ENCODE measurements at regions not wholly inside any gene's neighbourhood (a gene's known extent, or its start where the extent isn't known, plus 50 kb on each side); places are given as distances from the start of the nearest gene placed in this dataset.

GRCh38 chr1:235009561-235010306, 118.9 kb downstream of the TOMM20 start:
- DNase-seq = no peak

- DNase-seq = no peak
These were observed 119.6 kb downstream of the TOMM20 start for GRCh38 chr1:235009074-235009473.

- DNase-seq = no peak
These were observed 120.4 kb downstream of the TOMM20 start for GRCh38 chr1:235008239-235008638.

GRCh38 chr1:235006816-235007215, 121.8 kb downstream of the TOMM20 start:
- no peak for DNase-seq

- no peak for DNase-seq
These were observed 122.4 kb downstream of the TOMM20 start for GRCh38 chr1:235006132-235006721.

GRCh38 chr1:235004840-235005391, 123.7 kb downstream of the TOMM20 start:
- no peak for DNase-seq

GRCh38 chr1:235004276-235004675, 124.4 kb downstream of the TOMM20 start:
- DNase-seq = no peak

GRCh38 chr1:235002706-235003300, 125.8 kb downstream of the TOMM20 start:
- no peak for DNase-seq

GRCh38 chr1:234999513-234999940, 129.1 kb downstream of the TOMM20 start:
- no peak for DNase-seq

- no peak for DNase-seq
These were observed 130.5 kb downstream of the TOMM20 start for GRCh38 chr1:234997896-234998741.

- no peak for DNase-seq
These were observed 131.3 kb downstream of the TOMM20 start for GRCh38 chr1:234997201-234997895.

GRCh38 chr1:234996245-234996757, 132.3 kb downstream of the TOMM20 start:
- no peak for DNase-seq

GRCh38 chr1:234994436-234995295, 134.0 kb downstream of the TOMM20 start:
- DNase-seq = no peak

GRCh38 chr1:234992065-234992464, 136.6 kb downstream of the TOMM20 start:
- DNase-seq = no peak

- no peak for DNase-seq
These were observed 137.5 kb downstream of the TOMM20 start for GRCh38 chr1:234990874-234991801.

- no peak for DNase-seq
These were observed 138.3 kb downstream of the TOMM20 start for GRCh38 chr1:234990328-234990675.

- DNase-seq = no peak
These were observed 138.9 kb downstream of the TOMM20 start for GRCh38 chr1:234989479-234990327.

- DNase-seq = no peak
These were observed 139.6 kb downstream of the TOMM20 start for GRCh38 chr1:234989019-234989418.

- DNase-seq = no peak
These were observed 140.1 kb downstream of the TOMM20 start for GRCh38 chr1:234988536-234988935.

All from NCI-H2107 (cell line).